ENCODE measurements at regions not wholly inside any gene's neighbourhood (a gene's known extent, or its start where the extent isn't known, plus 50 kb on each side); places are given as distances from the start of the nearest gene placed in this dataset.

- TF ChIP-seq, protein P1, sequence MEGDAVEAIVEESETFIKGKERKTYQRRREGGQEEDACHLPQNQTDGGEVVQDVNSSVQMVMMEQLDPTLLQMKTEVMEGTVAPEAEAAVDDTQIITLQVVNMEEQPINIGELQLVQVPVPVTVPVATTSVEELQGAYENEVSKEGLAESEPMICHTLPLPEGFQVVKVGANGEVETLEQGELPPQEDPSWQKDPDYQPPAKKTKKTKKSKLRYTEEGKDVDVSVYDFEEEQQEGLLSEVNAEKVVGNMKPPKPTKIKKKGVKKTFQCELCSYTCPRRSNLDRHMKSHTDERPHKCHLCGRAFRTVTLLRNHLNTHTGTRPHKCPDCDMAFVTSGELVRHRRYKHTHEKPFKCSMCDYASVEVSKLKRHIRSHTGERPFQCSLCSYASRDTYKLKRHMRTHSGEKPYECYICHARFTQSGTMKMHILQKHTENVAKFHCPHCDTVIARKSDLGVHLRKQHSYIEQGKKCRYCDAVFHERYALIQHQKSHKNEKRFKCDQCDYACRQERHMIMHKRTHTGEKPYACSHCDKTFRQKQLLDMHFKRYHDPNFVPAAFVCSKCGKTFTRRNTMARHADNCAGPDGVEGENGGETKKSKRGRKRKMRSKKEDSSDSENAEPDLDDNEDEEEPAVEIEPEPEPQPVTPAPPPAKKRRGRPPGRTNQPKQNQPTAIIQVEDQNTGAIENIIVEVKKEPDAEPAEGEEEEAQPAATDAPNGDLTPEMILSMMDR (IDR thresholded peaks at IDR 0.05) = no peak
- no peak for TF ChIP-seq POLR2A (IDR thresholded peaks at IDR 0.05)
- TF ChIP-seq EP300 (IDR thresholded peaks at IDR 0.05) = no peak
Observed at GRCh38 chr13:70235565-70235964, 127.3 kb upstream of the KLHL1 start.

All from tibial nerve (tissue), 4 donors.